Femur (tissue), 1 donor: ENCODE measurements at regions not wholly inside any gene's neighbourhood (a gene's known extent, or its start where the extent isn't known, plus 50 kb on each side); places are given as distances from the start of the nearest gene placed in this dataset.
"Not testable (repeated sequence)": the region's sequence is repeated elsewhere in the genome, so short reads cannot be mapped to it uniquely, and the experiment has no call there.

Source experiments
- DNase-seq: peaks from one replicate; pipeline ENCODE4 v3.0.0-alpha.2; 2017

DNA sequence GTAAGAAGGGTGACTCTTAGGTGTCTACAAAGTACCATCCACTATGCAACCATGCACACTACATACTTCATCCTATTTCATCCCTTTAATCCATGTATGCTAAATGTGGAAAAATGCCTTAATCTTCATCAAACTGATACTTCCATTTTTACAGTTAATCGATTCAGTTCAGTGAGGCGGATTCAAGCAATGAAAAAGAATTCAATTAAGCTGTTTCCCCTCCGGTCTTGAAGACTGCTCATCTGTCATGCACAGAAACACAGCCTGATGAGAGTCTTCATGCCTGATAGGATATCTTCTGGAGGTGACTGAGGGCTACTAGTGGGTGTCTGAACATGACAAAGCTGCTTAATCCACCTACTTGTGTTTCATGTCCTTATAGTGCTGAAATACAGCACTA is 270.6 kb upstream of the ALCAM start:
- no peak for DNase-seq

DNA sequence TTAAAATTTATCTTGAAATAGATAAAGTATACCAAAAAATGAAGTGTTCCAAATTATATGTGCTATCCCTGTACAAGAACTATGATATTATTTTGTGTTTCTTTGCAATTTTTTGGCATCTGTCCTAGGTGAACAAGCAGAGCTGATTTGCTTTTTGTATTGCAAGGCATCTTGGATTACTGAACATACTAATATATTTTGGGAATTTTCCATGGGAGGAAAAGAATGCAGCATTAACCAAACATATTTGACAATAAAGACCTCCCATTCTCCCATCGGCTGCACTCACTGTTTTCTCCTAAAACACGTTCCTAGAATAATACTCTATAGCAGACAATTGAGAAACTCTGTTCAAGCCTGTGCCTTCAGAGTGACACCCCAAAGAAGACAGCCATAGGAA is 265.1 kb upstream of the ALCAM start:
- DNase-seq, result no peak

DNA sequence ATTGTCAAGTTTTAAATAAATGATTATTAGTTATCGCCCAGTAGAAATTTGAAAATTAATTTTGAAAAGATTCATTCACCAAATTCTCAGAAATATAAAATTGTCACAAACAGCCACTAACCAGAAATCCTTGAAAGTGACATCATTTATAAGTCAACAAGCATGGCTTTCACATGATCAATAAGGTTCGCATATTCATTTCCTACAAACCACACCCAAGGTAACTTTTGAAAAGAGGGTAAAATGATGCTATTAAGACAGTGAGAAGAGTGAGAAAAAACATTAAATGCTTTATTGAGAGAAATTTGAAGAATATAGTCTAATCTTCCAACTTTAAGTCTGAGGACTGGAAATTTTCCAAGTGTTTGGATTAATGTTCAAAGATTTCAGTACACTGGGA is 263.6 kb upstream of the ALCAM start:
- no peak for DNase-seq

DNA sequence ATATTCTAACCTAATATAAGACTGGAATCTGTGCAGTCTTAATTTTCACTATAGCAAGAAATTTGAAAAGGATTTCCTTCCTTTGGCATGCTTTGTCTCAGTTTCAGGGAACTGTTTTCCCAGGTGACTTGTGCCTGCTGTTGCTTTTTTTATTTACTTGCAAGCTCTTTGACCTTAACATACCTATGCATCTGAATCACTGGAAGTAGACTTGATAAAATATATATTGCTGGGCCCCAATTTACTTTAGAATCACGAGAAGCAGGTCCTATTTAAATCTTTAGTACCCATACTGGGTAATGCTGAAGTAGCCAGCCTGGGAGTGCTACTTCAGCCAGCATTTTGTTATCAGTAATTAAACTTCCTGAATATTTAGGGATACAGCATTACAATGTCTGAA is 257.9 kb upstream of the ALCAM start:
- DNase-seq, result no peak

DNA sequence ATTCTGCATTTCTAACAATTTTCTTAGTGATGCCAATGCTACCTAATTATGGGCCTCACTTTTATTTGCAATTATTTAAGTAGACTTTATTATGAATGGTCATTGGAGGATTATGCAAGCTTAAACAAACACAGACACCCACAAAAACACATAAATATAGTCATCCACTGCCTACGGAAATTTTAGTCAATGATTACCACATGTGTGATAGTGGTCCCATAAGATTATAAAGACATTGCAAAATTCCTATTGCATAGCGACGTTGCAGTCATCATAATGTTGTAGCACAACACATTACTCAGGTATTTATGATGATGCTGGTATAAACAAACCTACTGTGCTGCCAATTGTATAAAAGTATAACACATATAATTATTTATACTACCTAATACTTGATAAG is 247.8 kb upstream of the ALCAM start:
- no peak for DNase-seq

DNA sequence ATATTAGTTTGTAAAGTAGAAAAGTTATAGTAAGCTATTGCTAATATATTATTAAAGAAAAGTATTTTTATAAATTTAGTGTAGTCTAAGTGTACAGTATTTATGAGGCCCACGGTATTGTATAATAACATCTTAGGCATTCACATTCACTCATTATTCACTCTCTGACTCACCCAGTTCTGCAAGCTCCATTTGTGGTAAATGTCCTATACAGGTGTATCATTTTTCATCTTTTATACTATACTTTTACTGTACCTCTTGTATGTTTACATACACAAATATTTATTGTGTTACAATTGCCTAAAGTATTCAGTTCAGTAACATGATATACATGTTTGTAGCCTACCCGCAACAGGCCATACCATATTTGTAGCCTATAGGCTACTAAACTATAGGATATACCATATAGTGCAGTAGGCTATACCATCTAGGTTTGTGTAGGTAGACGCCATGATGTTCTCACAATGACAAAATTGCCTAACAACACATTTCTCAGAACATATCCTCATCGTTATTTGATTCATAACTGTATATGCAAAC is 246.8 kb upstream of the ALCAM start:
- no peak for DNase-seq

DNA sequence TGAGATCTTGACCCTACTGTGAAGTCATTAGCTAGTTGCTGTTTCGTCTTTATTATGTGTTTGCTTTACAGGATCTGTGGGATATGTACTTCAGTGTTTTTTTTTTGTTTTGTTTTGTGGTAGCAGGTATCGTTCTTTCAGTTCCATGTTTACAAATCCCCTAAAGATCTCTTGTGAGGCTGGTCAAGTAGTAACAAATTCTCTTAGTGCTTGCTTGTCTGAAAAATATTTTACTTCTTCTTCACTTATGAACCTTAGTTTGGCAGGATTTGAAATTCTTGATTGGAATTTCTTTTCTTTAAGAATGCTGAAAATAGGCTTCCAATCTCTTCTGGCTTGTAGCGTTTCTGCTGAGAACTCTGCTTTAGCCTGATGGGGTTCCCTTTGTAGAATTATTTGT is 235.8 kb upstream of the ALCAM start:
- DNase-seq, result no peak

DNA sequence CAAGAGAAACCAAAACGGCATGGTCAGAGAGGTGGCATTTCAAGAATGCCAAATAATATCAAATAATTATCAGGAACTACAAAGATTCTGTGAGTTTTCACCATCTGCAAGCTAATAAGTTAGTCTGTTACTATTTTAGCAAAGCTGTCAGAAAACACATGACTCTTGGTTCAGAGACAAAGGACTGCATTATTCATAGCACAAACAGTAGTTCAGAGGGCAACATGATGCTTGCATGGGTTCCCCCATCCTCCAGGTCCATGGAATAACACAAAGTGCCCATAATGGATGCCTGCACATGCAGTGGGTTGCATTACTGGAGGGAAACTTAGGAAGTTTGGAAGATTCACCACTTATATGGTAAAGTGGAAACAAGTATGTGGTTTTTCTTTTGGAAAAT is 228.8 kb upstream of the ALCAM start:
- no peak for DNase-seq

DNA sequence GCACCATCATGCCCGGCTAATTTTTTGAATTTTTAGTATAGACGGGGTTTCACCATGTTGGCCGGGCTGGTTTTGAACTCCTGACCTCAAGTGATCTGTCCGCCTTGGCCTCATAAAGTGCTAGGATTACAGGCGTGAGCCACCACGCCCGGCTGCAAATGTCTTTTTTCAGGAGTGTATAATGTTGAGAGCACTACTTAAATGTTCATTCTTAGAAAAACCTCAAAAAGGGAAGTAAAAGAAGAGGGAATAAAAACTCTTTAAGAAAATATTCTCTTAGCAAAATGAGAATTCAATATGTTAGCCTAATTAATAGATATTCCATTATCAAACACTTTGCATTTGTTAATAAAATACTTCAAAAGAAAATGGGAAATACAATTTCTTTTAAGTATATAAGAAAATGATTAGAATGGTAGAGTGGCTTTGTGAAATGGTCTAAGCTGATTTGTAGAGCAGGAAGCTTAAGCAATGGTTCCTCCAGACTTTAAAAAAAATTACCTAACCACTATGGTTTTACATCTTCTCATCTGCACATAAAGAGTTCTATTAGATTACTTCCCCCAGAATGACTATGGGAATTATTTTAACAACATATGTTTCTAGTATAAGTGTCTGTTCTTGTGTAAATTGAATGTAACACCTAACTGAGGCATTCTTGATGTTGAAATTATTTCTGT is 226.7 kb upstream of the ALCAM start:
- no peak for DNase-seq

DNA sequence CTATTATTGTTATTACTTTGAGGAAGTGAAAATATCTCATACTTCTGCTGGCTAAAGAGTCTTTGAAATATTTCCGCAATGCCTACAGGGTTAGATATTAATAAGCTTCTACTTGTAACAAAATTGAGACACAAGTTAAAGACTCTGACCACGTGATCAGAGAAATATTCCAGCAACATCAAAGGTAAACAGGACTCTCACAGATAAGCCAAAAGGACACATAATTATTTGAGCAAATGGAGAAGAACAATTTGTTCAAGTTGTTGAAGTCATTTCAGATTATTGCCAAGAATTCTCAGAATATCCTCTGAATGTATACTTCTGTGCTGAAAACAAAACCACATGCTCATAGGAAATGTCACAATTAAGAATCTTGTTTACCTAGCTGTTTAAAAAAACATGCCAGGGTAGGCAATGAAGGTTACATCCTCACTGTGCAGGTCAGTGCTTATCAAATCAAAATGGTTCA is 225.8 kb upstream of the ALCAM start:
- DNase-seq, result no peak

DNA sequence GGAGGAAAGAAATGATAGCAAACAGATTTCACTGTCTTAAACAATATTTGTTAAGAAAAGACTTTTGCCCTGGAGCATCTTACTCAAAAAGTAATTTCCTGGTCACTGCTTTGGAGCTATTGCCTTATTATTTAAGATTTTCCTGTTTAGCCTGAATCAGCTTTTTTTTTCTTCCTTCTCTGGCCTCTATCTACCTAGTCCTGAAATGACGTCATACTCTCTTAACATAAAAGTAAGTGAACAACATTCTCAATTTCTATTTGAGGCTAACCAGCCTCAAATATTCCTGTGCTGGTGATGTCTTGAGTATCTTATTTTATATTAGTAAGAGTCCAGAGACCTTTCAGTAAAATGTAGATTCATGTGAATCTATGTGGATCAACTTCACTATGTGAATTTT is 221.9 kb upstream of the ALCAM start:
- DNase-seq, result no peak

DNA sequence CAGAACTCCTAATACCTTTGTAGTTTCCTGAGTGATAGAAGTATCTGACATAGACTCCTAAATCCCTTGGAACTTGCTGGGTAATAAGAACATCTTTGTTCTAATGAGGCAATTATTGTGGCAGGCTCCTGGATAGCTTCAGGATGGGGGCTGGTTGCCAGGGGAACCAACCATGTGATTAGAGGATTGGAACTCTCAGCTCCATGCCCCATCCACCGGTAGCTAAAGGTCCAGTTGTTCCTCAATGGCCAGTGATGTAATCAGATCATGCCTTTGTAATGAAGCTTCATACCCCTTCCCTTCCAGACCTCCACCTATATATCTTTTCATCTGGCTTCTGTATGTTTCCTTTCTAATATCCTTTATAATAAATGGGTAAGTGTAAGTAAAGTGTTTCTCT is 221.2 kb upstream of the ALCAM start:
- no peak for DNase-seq

DNA sequence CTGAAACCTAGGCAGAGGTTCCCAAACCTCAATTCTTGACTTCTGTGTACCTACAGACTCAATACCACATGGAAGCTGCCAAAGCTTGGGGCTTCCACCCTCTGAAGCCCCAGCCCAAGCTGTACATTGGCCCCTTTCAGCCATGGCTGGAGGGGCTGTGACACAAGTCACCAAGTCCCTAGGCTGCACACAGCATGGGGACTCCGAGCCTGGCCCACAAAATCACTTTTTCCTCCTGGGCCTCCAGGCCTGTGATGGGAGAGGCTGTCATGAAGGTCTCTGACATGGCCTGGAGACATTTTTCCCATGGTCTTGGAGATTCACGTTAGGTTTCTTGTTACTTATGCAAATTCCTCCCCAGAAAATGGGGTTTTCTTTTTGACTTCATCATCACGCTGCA is 217.5 kb upstream of the ALCAM start:
- not testable (repeated sequence) for DNase-seq

DNA sequence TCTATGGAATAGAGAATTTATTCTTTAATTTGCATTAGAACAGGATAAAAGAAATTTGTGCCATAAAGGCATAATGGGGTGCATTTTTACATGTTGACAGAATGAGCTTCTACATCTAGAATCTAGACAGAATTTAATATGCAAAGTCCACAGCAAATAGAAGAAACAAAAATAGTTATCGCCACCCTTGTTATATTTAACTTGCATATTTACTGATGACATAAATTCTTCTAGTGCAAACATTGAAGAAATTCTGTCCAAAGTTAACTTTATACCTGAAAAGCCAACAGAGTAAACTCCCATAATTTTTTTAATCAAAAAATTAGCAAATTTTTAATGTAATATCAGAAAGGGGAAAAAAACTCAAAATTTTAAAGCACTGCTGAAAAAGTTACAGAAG is 213.7 kb upstream of the ALCAM start:
- DNase-seq, result no peak

DNA sequence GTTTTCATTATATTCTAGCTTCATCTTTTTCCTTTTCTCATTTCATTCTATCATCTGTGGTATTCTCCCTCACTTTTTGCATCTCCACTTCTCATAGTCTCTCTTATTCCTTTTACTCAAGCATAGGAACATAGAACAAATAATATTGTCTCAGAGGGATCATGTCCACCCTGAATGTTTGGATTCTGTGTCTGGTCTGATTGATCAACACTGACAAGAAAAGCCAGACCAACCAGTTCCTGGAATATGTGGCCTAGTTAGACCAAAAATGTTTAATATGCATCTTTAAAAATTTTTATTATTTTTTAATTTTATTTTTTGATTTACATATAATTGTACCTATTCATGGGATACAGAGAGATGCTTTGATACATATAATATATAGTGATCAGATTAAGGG is 212.0 kb upstream of the ALCAM start:
- no peak for DNase-seq

DNA sequence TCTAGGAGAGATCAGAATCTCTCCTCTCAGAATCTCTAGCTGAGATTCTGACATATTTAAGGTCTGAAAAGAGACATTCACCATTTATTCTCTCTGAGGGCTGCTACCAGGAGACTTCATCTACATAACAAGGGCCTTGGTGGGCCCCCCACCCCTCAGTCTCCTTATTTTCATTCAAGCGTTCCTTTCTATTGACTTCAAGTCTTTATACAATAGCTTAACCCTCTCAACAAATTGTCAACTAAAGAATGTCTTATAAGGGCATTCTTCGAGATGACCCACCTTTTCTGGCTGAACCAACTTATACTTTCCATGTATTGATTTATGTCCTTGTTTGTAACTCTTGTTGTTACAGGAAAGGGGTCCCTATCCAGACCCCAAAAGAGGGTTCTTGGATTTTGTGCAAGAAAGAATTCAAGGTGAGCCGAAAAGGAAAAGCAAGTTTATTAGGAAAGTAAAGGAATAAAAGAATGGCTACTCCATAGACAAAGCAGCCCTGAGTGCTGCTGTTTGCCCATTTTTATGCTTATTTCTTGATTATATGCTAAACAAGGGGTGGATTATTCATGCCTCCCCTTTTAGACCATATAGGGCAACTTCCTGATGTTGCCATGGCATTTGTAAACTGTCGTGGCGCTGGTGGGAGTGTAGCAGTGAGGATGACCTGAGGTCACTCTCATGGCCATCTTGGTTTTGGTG is 209.5 kb upstream of the ALCAM start:
- DNase-seq, result no peak

DNA sequence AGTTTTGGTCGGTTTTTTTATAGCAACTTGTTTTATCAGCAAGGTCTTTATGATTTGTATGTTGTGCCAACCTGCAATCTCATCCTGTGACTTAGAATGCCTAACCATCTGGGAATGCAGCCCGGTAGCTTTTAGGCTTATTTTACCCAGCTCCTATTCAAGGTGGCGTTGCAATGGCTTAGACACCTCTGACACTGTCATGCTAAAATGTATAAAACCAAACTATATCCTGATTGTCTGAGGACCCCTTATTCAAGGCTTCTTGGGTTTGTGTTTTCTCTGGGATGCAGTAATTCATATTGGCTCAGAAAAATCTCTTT is 209.0 kb upstream of the ALCAM start:
- DNase-seq, result no peak

DNA sequence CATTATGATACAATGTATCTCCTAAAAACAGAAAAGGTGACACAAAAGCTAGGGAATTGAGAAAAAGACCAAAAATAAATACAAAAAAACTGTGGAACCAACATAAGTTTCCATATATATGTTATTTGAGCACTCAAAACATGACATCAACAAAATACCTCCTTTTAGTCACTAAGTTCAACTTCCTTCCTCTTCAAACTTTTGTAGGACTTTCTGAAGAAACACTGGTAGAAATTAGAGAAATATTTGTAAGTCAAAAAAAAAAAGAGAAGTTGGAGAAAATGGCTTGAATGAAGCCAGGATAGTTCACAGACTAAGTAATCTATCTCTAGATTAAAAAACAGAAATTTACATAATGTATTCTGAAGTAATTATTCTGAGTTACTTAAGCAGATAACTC is 208.4 kb upstream of the ALCAM start:
- no peak for DNase-seq

DNA sequence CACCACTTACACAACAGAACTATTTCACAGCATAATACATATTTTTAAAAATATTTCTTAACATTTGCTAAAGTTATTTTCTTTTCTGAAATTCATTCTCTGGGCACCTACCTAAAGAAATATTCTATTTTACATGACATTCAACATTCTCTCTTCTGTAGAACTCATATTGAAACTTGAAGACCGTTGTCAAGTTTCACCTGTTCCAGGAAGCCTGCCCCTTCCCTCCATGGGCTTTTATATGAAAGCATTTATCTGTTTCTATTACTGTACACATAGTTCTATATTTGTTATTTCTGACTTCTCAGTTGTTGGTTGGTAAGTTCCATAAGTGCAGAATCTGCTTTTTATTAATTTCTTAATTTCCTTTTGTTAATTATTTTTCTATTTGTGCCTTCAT is 204.3 kb upstream of the ALCAM start:
- no peak for DNase-seq

DNA sequence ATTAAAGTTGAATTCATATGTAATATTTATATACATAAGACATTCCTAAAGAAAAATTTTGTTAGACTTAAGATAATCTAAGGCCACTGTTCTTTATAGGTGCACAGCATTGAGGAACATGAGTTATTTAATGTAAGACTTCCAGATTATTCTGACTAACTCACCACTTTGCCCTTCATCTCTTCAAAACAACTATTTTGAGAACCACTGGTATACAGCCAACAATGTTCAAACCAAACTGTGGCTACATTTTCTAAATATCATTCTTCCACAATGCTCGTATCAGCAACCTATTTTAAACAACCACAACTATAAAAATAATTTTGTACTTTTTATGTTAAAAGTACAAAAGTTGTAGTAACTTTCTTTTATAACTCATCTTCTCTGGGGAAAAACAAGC is 199.8 kb upstream of the ALCAM start:
- DNase-seq, result no peak

DNA sequence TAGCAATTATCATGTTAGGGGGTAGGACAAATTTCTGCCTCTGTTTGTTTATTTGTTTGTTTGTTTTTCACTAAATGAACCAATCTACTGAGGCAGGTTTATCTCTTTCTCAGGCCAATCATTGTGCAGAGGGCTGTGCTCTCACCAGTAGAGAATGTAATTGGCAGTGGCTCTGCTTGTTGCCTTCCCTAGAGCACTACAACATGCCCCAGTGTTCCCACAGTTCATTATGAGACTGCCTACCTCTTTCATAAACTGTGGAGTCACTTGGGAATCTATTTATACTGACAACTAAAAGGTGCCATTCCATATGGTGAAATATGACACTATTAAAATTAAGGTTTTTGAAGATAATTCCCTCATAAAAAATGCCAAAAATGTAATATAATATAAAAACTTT is 196.3 kb upstream of the ALCAM start:
- no peak for DNase-seq

DNA sequence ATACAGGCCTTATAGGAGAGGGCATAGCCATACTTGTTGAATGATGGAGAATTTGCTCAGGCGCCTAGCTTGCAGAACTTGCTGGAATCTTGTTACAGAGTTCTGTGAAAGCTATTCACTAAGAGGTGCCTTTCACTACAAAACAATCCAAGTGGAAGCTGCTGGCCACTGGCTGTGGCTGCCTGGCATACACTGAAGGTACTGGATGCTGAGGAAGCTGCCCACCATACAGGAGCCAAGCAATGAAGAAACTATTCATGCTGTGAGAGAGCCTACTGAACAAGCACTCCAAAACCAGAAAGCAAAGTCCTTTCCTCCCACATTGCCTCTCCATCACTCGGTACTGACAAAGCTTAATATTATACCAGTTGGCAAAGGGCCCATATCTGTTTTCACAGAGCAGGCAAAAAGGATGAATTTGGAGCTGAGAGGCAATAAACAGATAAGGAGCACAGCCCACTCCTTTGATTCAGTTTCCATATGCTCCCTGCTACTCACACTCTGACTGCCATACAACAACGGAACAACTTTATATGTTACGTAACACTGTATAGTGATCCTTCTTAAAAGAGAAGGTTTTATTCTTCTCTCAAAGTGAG is 192.6 kb upstream of the ALCAM start:
- no peak for DNase-seq

DNA sequence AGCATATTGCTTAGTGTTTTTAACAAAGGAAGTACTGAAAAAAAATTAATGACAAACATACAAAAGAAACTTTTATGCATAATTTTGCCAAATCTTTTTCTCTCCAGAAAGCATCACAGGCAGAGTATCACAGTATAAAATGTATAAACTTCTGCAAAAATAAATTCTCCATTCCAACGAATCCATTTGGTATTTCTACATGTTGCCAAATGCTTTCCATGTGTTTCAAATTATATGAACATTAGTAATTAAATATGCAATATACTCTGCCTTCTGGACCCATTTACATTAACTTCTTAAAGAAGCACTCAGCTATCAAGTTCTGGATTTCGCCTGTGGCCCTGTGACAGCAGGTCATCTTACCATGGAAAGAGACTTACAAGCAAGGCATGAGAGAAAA is 189.1 kb upstream of the ALCAM start:
- no peak for DNase-seq

DNA sequence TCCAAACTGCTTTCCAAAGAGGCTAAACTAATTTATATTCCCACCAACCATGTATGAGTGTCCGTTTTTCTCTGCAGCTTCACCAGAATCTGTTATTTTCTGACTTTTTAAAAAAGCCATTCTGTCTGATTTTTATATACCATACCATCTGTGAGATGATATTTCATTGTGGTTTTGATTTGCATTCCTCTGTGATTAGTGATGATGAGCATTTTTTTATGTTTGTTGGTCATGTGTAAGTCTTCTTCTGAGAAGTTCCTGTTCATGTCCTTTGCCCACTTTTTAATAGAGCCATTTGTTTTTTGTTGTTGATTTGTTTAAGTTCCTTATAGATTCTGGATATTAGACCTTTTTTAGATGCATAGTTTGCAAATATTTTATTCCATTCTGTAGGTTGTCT is 179.4 kb upstream of the ALCAM start:
- no peak for DNase-seq

DNA sequence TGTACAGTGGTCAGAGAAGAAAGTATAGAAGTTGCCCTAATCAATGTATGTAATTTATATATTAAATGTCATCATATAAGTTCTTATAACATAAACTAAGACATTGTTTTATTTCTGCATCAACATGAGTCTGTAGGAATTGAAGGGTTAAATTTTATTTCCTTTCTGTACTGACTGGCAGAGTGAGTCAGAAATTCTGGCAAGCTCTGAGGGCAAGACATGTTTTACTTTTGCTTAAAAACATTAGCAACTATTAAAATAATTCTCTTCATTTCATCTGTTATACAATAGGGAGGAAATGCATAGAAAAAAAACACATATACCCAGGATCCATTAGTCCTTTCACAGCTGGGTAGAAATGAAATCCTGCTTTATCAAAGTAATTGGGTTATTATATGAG is 171.4 kb upstream of the ALCAM start:
- DNase-seq, result no peak
